HL-60 (cell line): ENCODE measurements at regions not wholly inside any gene's neighbourhood (a gene's known extent, or its start where the extent isn't known, plus 50 kb on each side); places are given as distances from the start of the nearest gene placed in this dataset.

Experiments
- DNase-seq, 2 experiments: peaks; one replicate each; pipeline ENCODE4 v3.0.0-alpha.2; 2010 to 2020; ENCODE audit warnings: low read depth in 1 of 2, low spot score in 1 of 2
- H3K27ac ChIP-seq: fragments of 250-450 bp; sonication (Bioruptor Pico); replicated peaks from 2 replicates; pipeline ENCODE4 v1.5.1; 2020; ENCODE audit warnings: mild to moderate bottlenecking, moderate library complexity
- H3K27me3 ChIP-seq: fragments of 250-450 bp; sonication (Bioruptor Pico); 2 replicates; pipeline ENCODE4 v1.5.1; 2021; ENCODE audit warnings: mild to moderate bottlenecking, moderate library complexity; ENCODE audit not compliant: insufficient read depth, poor library complexity, severe bottlenecking
- H3K4me3 ChIP-seq: replicated peaks from 2 replicates; pipeline ENCODE4 v1.5.1; 2011; ENCODE audit warnings: mild to moderate bottlenecking, control low read depth, low read length; ENCODE audit not compliant: insufficient read depth
- GABPA ChIP-seq: IDR thresholded peaks from 2 replicates; pipeline ENCODE4 v1.6.1; 2012; ENCODE audit warnings: low read depth
- POLR2AphosphoS5 ChIP-seq: IDR thresholded peaks from 2 replicates; pipeline ENCODE4 v1.6.1; 2012; ENCODE audit warnings: low read depth
- SPI1 ChIP-seq: IDR thresholded peaks from 2 replicates; pipeline ENCODE4 v1.6.1; 2012; ENCODE audit warnings: low read depth, mild to moderate bottlenecking, borderline replicate concordance
- TF ChIP-seq, protein P1 (sequence below): IDR thresholded peaks from one replicate; pipeline ENCODE4 v1.5.1; 2011; ENCODE audit warnings: low read length, control low read depth, inconsistent platforms; ENCODE audit not compliant: insufficient read depth
- TF ChIP-seq, protein P2 (sequence below): IDR thresholded peaks from 2 replicates; pipeline ENCODE4 v1.6.1; 2012; ENCODE audit warnings: low read depth; ENCODE audit not compliant: insufficient replicate concordance

- peaks cover 4% of the 10 kb centered on the region for H3K27me3 ChIP-seq
- H3K4me3 ChIP-seq = no peak overlapping the region
- no peak overlapping the region for H3K27ac ChIP-seq
- DNase-seq = no peak
- TF ChIP-seq, protein P1, sequence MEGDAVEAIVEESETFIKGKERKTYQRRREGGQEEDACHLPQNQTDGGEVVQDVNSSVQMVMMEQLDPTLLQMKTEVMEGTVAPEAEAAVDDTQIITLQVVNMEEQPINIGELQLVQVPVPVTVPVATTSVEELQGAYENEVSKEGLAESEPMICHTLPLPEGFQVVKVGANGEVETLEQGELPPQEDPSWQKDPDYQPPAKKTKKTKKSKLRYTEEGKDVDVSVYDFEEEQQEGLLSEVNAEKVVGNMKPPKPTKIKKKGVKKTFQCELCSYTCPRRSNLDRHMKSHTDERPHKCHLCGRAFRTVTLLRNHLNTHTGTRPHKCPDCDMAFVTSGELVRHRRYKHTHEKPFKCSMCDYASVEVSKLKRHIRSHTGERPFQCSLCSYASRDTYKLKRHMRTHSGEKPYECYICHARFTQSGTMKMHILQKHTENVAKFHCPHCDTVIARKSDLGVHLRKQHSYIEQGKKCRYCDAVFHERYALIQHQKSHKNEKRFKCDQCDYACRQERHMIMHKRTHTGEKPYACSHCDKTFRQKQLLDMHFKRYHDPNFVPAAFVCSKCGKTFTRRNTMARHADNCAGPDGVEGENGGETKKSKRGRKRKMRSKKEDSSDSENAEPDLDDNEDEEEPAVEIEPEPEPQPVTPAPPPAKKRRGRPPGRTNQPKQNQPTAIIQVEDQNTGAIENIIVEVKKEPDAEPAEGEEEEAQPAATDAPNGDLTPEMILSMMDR = no peak
- TF ChIP-seq SPI1 (no peak), GABPA (no peak), POLR2AphosphoS5 (no peak)
- TF ChIP-seq, protein P2, sequence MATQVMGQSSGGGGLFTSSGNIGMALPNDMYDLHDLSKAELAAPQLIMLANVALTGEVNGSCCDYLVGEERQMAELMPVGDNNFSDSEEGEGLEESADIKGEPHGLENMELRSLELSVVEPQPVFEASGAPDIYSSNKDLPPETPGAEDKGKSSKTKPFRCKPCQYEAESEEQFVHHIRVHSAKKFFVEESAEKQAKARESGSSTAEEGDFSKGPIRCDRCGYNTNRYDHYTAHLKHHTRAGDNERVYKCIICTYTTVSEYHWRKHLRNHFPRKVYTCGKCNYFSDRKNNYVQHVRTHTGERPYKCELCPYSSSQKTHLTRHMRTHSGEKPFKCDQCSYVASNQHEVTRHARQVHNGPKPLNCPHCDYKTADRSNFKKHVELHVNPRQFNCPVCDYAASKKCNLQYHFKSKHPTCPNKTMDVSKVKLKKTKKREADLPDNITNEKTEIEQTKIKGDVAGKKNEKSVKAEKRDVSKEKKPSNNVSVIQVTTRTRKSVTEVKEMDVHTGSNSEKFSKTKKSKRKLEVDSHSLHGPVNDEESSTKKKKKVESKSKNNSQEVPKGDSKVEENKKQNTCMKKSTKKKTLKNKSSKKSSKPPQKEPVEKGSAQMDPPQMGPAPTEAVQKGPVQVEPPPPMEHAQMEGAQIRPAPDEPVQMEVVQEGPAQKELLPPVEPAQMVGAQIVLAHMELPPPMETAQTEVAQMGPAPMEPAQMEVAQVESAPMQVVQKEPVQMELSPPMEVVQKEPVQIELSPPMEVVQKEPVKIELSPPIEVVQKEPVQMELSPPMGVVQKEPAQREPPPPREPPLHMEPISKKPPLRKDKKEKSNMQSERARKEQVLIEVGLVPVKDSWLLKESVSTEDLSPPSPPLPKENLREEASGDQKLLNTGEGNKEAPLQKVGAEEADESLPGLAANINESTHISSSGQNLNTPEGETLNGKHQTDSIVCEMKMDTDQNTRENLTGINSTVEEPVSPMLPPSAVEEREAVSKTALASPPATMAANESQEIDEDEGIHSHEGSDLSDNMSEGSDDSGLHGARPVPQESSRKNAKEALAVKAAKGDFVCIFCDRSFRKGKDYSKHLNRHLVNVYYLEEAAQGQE = no peak
Observed at GRCh38 chr13:47134939-47135489, 238.2 kb upstream of the HTR2A start.

- no peak overlapping the region for H3K4me3 ChIP-seq
- peaks cover 7% of the 10 kb centered on the region for H3K27me3 ChIP-seq
- TF ChIP-seq SPI1 (no peak), GABPA (no peak), POLR2AphosphoS5 (no peak)
- TF ChIP-seq, protein P1 = no peak
- TF ChIP-seq, protein P2 = no peak
- no peak for DNase-seq
- no peak overlapping the region for H3K27ac ChIP-seq
Observed at GRCh38 chr13:47133011-47133445, 236.2 kb upstream of the HTR2A start.

- H3K4me3 ChIP-seq = no peak overlapping the region
- TF ChIP-seq GABPA (no peak), POLR2AphosphoS5 (no peak), SPI1 (no peak)
- TF ChIP-seq, protein P2 = no peak
- TF ChIP-seq, protein P1 = no peak
- H3K27me3 ChIP-seq = peaks cover 7% of the 10 kb centered on the region
- no peak overlapping the region for H3K27ac ChIP-seq
- no peak for DNase-seq
Observed at GRCh38 chr13:47129461-47129860, 232.6 kb upstream of the HTR2A start.
